Heart left ventricle (tissue), 16 donors: ENCODE measurements at regions not wholly inside any gene's neighbourhood (a gene's known extent, or its start where the extent isn't known, plus 50 kb on each side); places are given as distances from the start of the nearest gene placed in this dataset.

ENCODE experiments used
- ATAC-seq, 4 donors: fragments of 200-7000 bp; cut with Tn5 transposase; one replicate each; pipeline ENCODE4 v1.9.1; 2020 to 2022; ENCODE audit warnings: moderate library complexity in 4 of 4, mild to moderate bottlenecking in 3 of 4, moderate number of reproducible peaks in 1 of 4
- DNase-seq, 5 donors: peaks; one replicate each; pipeline ENCODE4 v3.0.0-alpha.2; 2020
- H3K27ac ChIP-seq, 12 donors: fragments of 200-600 bp; sonication (generic) in 4 of 12; one replicate each; pipeline versions ENCODE4 v1.5.0 to v1.8.0; 2016 to 2022; ENCODE audit warnings: mild to moderate bottlenecking in 2 of 12
- H3K27me3 ChIP-seq, 9 donors: fragments of 200-600 bp; sonication (generic) in 2 of 9; one replicate each; pipeline versions ENCODE4 v1.5.1 to v1.8.0; 2016 to 2022; ENCODE audit warnings: mild to moderate bottlenecking in 3 of 9
- H3K36me3 ChIP-seq, 9 donors: fragments of 200-600 bp; sonication (generic) in 2 of 9; one replicate each; pipeline versions ENCODE4 v1.5.0 to v1.8.0; 2018 to 2022; ENCODE audit warnings: mild to moderate bottlenecking in 2 of 9
- H3K4me1 ChIP-seq, 12 donors: fragments of 200-600 bp; sonication (generic) in 4 of 12; one replicate each; pipeline versions ENCODE4 v1.5.0 to v1.8.0; 2016 to 2022; ENCODE audit warnings: mild to moderate bottlenecking in 3 of 12
- H3K4me3 ChIP-seq, 12 donors: fragments of 200-600 bp; sonication (generic) in 4 of 12; one replicate each; pipeline versions ENCODE4 v1.5.0 to v1.8.0; 2017 to 2022; ENCODE audit warnings: mild to moderate bottlenecking in 9 of 12, moderate library complexity in 4 of 12
- H3K9me3 ChIP-seq, 12 donors: fragments of 200-600 bp; sonication (generic) in 4 of 12; one replicate each; pipeline versions ENCODE4 v1.5.0 to v1.8.0; 2016 to 2022; ENCODE audit warnings: mild to moderate bottlenecking in 1 of 12
- POLR2A ChIP-seq, 2 donors: fragments of 450-650 bp; IDR thresholded peaks; one replicate each; pipeline ENCODE4 v1.6.1; 2017; ENCODE audit warnings: antibody characterized with exemption in 2 of 2, mild to moderate bottlenecking in 2 of 2, moderate library complexity in 2 of 2
- WGBS, 4 donors: extraction: QIAGEN DNeasy Blood & Tissue Kit in 2 of 4; methylation state at CpG; one replicate each; pipeline versions ENCODE4 v1.1.5 to v1.1.7; 2013 to 2018; 5-methylcytosine and 5-hydroxymethylcytosine counted together
- intact Hi-C, 10 donors: fragments of 100-400 bp; cut with DNase I; formaldehyde crosslinking; loops; one replicate each; pipeline versions ENCODE4 v1.11.1 to v1.14.2; 2022
- TF ChIP-seq, protein P1 (sequence below), 12 donors: fragments of 200-600 bp; sonication (generic) in 4 of 12; IDR thresholded peaks; one replicate each; pipeline versions ENCODE4 v1.5.0 to v1.8.0; 2018 to 2022; ENCODE audit warnings: antibody characterized with exemption in 12 of 12, mild to moderate bottlenecking in 5 of 12
- donor health status: ischemic (EF 13 %, LVEDD 7.1; RV severe dilation, severe dysfunction).
- donor health status: healthy with polysubstance abuse.
- donor health status: DM: no; HTN: yes; CAD: no.
- donor health status: DM: no; HTN: no; CAD: no.
- donor health status: ischemic (EF 25% LVEDD 6.9; RV normal size, moderate dysfunction).
- donor health status: ischemic (EF 25% LVEDD 5.7; RV mildly dilated, moderate dysfunction).
- donor health status: healthy.
- donor health status: DM: yes; HTN: yes; CAD: no.
- donor health status: ischemic (EF 35%, LVEDD 5.7; RV mildly dilated, moderate dysfunction).
- donor health status: nonischemic (EF 11% LVEDD 7.7; RV severe dilation, severe dysfunction).
- donor health status: DM: yes; HTN: yes; CAD: no.
- donor health status: PGD.
- donor health status: ischemic (EF 29% LVEDD 5.4; RV normal size, mild dysfunction).
- donor health status: nonischemic (EF 23%, LVEDD 6.1; RV moderate dilation, normal function).

DNA sequence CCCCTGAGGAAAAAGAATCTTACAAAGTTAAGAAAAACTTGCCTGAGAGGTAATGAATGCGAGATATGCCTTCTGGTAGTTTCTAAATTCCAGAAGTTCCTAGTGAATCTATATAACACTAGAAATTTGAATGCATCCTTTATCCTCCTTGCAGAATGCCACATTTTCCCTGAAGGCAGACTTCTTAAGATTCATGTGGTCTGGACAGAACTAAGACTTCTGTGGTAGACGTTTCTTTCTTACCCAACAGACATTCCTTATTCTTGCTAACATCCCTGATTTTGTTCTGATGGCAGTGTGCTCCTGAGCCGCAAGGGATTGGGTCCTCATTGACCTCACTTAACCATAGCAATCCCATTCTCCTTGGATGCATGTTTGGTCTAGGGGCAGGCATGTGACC, 121.3 kb upstream of the PAPPA2 start:
- no peaks in the 10 kb centered on the region for H3K36me3 ChIP-seq
- TF ChIP-seq, protein P1, sequence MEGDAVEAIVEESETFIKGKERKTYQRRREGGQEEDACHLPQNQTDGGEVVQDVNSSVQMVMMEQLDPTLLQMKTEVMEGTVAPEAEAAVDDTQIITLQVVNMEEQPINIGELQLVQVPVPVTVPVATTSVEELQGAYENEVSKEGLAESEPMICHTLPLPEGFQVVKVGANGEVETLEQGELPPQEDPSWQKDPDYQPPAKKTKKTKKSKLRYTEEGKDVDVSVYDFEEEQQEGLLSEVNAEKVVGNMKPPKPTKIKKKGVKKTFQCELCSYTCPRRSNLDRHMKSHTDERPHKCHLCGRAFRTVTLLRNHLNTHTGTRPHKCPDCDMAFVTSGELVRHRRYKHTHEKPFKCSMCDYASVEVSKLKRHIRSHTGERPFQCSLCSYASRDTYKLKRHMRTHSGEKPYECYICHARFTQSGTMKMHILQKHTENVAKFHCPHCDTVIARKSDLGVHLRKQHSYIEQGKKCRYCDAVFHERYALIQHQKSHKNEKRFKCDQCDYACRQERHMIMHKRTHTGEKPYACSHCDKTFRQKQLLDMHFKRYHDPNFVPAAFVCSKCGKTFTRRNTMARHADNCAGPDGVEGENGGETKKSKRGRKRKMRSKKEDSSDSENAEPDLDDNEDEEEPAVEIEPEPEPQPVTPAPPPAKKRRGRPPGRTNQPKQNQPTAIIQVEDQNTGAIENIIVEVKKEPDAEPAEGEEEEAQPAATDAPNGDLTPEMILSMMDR (IDR thresholded peaks at IDR 0.05): no peak
- no peak for TF ChIP-seq POLR2A (IDR thresholded peaks at IDR 0.05)
- H3K4me1 ChIP-seq: no peaks in the 10 kb centered on the region
- H3K4me3 ChIP-seq: no peak overlapping the region
- no peak overlapping the region for H3K27ac ChIP-seq
- ATAC-seq (no peak), DNase-seq (no peak)
- peaks cover 0 to 28% (median 12%) of the 10 kb centered on the region in 12 donors for H3K9me3 ChIP-seq
- peaks cover 0 to 4% (median 0%) of the 10 kb centered on the region in 9 donors for H3K27me3 ChIP-seq
- intact Hi-C loops: no loop called here
- 73 to 85% (median 77%) methylated on average over 3 of the region's 3 CpGs for WGBS, 4 donors

DNA sequence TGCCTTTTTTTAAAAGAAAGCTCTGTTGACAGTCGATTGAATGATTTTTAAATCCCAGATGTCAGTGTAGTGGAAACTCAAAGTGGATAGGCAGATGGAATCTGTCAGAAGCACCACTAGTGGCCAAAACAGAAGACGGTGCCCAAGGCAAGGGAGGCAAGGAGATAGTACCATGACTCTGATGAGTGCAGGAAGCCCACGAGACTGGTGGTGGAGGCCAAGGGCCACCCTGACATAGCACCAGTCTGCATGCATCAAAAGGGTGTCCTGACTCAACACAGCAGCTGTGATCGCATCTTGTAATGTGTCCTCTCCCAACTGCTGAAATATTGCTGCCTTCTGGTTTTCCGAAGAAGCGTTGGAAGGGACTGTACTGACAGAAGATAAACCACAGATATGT, 124.1 kb upstream of the PAPPA2 start:
- Histone ChIP-seq H3K27me3 (peaks cover 0 to 4% (median 0%) of the 10 kb centered on the region in 9 donors), H3K9me3 (peaks cover 0 to 2% (median 0%) of the 10 kb centered on the region in 12 donors), H3K4me1 (no peaks in the 10 kb centered on the region), H3K27ac (no peak overlapping the region), H3K4me3 (no peak overlapping the region), H3K36me3 (no peaks in the 10 kb centered on the region)
- DNase-seq (no peak), ATAC-seq (no peak)
- no peak for TF ChIP-seq POLR2A (IDR thresholded peaks at IDR 0.05)
- TF ChIP-seq, protein P1 (IDR thresholded peaks at IDR 0.05): no peak
- intact Hi-C loops: no loop called here
- WGBS, 4 donors: 52 to 63% (median 60%) methylated on average over 6 of the region's 6 CpGs

DNA sequence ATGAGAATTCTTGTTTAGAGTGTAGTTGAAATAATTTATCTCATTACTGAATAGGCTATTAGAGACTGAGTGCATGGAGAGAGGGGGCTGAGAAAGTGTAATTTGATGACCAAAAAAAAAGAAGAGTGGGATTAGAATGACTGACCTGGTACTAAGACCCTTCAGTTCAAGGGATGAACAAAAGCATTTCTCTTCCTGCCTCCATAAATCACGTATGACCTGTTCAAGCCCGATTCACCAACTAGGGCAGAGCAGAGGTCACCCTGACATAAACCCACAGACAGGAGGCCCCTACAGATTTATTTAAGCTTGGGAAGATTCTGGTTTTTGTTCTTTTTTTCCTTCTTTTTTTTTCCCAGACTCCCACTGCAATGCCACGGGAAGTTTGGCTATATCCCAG, 123.7 kb upstream of the COP1 start:
- Histone ChIP-seq H3K36me3 (no peaks in the 10 kb centered on the region), H3K27me3 (no peaks in the 10 kb centered on the region), H3K27ac (no peak overlapping the region), H3K4me1 (no peaks in the 10 kb centered on the region), H3K4me3 (no peak overlapping the region), H3K9me3 (peaks cover 0 to 2% (median 0%) of the 10 kb centered on the region in 12 donors)
- no peak for DNase-seq
- TF ChIP-seq, protein P1 (IDR thresholded peaks at IDR 0.05): no peak
- no peak for TF ChIP-seq POLR2A (IDR thresholded peaks at IDR 0.05)
- intact Hi-C loops: no loop called here
- no peak for ATAC-seq
- WGBS, 4 donors: 53 to 76% (median 65%) methylated on average over 3 of the region's 3 CpGs

DNA sequence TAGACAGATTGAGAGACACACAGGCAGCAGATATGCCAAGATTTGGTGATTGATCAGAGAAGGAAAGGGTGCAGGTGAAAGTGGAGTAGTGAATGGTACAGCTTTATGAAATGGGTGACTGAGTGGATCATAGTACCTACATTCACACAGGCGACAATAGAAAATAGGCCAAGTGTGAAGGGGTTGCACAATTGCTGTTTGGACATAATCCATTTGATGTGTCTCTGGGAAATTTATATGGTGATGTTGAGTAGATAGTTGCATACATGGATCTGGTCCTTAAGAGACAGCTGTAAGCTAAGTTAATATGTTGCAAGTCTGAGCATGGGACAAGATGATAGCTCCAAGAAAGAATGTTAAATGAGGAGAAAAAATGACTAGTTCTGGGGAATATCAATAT, 118.6 kb upstream of the COP1 start:
- Histone ChIP-seq H3K27ac (no peak overlapping the region), H3K36me3 (no peaks in the 10 kb centered on the region), H3K27me3 (peaks cover 0 to 10% (median 0%) of the 10 kb centered on the region in 9 donors), H3K4me3 (no peak overlapping the region), H3K4me1 (no peaks in the 10 kb centered on the region), H3K9me3 (no peaks in the 10 kb centered on the region)
- ATAC-seq: no peak
- 78 to 97% (median 94%) methylated on average over 1 of the region's 1 CpG for WGBS, 4 donors
- intact Hi-C loops: no loop called here
- no peak for TF ChIP-seq POLR2A (IDR thresholded peaks at IDR 0.05)
- TF ChIP-seq, protein P1 (IDR thresholded peaks at IDR 0.05): no peak
- DNase-seq: no peak
